OCI-LY3 (cell line): ENCODE measurements at regions not wholly inside any gene's neighbourhood (a gene's known extent, or its start where the extent isn't known, plus 50 kb on each side); places are given as distances from the start of the nearest gene placed in this dataset.

ENCODE experiments used
- H2AFZ ChIP-seq: fragments of 200-600, 300-600 bp; shearing (Covaris generic); 2 replicates; pipeline ENCODE4 v1.6.0; 2014; ENCODE audit warnings: antibody characterized with exemption, low read depth, low read length
- H3K27ac ChIP-seq: fragments of 200-600, 300-600 bp; sonication (generic); 2 replicates; pipeline ENCODE4 v1.5.1; 2014; ENCODE audit warnings: mild to moderate bottlenecking, low read length, moderate library complexity, mixed read lengths
- H3K27me3 ChIP-seq: fragments of 200-600, 300-600 bp; sonication (generic); 2 replicates; pipeline ENCODE4 v1.6.1; 2014; ENCODE audit warnings: low read depth, low read length, mixed read lengths
- H3K36me3 ChIP-seq: fragments of 200-600, 300-600 bp; sonication (generic); replicated peaks from 2 replicates; pipeline ENCODE3; 2014; ENCODE audit warnings: low read depth, low read length, mixed read lengths
- H3K4me1 ChIP-seq: fragments of 300-600, 200-600 bp; sonication (generic); 2 replicates; pipeline ENCODE4 v1.6.1; 2014; ENCODE audit warnings: low read length, mixed read lengths
- H3K4me2 ChIP-seq: fragments of 200-600, 300-600 bp; sonication (generic); 2 replicates; pipeline ENCODE4 v1.6.1; 2014; ENCODE audit warnings: low read length, mixed read lengths
- H3K4me3 ChIP-seq: fragments of 300-600, 200-600 bp; sonication (generic); 2 replicates; pipeline ENCODE4 v1.5.1; 2014; ENCODE audit warnings: antibody characterized with exemption, mild to moderate bottlenecking, low read length, moderate library complexity
- H3K79me2 ChIP-seq: fragments of 300-600, 200-600 bp; shearing (Covaris generic); 2 replicates; pipeline ENCODE4 v1.6.1; 2014; ENCODE audit warnings: mild to moderate bottlenecking, low read length, mixed read lengths
- H3K9ac ChIP-seq: fragments of 300-600, 200-600 bp; shearing (Covaris generic); 2 replicates; pipeline ENCODE4 v1.6.0; 2014; ENCODE audit warnings: mild to moderate bottlenecking, low read length, moderate library complexity
- H3K9me3 ChIP-seq: fragments of 200-600, 300-600 bp; shearing (Covaris generic); 2 replicates; pipeline ENCODE4 v1.6.1; 2014; ENCODE audit warnings: low read length, mixed read lengths; ENCODE audit not compliant: insufficient read depth
- H4K20me1 ChIP-seq: fragments of 200-600, 300-600 bp; sonication (generic); 2 replicates; pipeline ENCODE4 v1.6.1; 2016; ENCODE audit warnings: low read length, mixed read lengths; ENCODE audit not compliant: insufficient read depth
- CTCF ChIP-seq: fragments of 200-600, 300-600 bp; sonication (generic); IDR thresholded peaks from 2 replicates; pipeline ENCODE4 v1.5.1; 2014; ENCODE audit warnings: antibody characterized with exemption, low read length, low read depth
- EZH2phosphoT487 ChIP-seq: fragments of 200-600 bp; shearing (Covaris generic); IDR thresholded peaks from 2 replicates; pipeline ENCODE4 v1.6.1; 2018; ENCODE audit warnings: antibody characterized with exemption, mixed run types, low read depth

- Histone ChIP-seq H3K4me2 (no peak overlapping the region), H3K27me3 (no peaks in the 10 kb centered on the region), H3K9ac (no peak overlapping the region), H4K20me1 (no peaks in the 10 kb centered on the region), H3K36me3 (no peaks in the 10 kb centered on the region), H2AFZ (no peak overlapping the region), H3K79me2 (no peaks in the 10 kb centered on the region), H3K4me1 (peaks cover 11% of the 10 kb centered on the region), H3K9me3 (no peaks in the 10 kb centered on the region; the same call in 1 of the 2 replicates), H3K27ac (no peak overlapping the region), H3K4me3 (no peak overlapping the region)
- TF ChIP-seq EZH2phosphoT487 (no peak), CTCF (no peak)
These were observed 135.3 kb upstream of the GAP43 start for GRCh38 chr3:115487968-115488367.

DNA sequence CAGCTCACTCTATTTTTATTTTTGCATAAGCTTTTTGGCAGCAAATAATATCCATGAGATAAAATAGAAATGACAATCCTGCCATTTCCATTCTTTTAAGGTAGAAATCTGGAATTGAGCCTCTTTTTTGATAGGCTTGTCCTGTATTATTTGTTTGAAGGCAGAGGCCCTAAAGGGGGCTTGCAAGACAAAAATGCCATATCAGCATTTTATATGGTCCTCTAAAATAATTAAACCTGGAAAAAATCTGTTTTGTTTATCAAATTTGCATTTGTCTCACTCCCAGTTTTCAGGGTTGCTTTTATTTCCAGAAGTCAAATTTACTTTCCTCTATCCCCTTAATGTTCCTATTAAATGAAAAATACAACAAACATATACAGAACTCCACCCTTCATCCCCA, 134.9 kb upstream of the GAP43 start:
- Histone ChIP-seq H3K79me2 (no peaks in the 10 kb centered on the region), H3K4me2 (no peak overlapping the region), H4K20me1 (no peaks in the 10 kb centered on the region), H3K27ac (no peak overlapping the region), H3K4me3 (no peak overlapping the region), H3K9ac (no peak overlapping the region), H3K27me3 (no peaks in the 10 kb centered on the region), H3K4me1 (peaks cover 11% of the 10 kb centered on the region), H2AFZ (no peak overlapping the region), H3K9me3 (no peaks in the 10 kb centered on the region), H3K36me3 (no peaks in the 10 kb centered on the region)
- TF ChIP-seq EZH2phosphoT487 (no peak), CTCF (no peak)

DNA sequence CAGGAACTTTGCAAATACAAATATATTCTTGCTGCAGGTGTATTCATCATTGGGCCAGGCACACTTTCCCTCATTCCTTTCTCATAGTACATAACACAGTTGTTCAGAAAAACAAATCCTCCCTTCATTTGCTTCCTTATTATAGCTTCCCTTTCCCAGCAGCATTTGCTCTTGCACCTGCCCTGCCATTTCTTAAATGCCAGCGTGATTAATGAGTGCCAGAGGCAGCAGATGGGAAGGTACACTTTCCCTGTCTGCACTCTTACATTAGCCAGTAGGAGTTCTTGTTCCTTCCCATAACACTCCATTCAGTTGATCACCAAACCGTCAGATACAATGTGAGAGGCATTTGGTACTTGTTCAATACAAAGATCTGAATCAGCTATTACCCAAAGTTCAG, 128.5 kb upstream of the GAP43 start:
- Histone ChIP-seq H3K36me3 (peaks cover 2% of the 10 kb centered on the region), H3K79me2 (no peaks in the 10 kb centered on the region), H3K9me3 (0 out of 2 replicates have a peak, but pooled peaks cover 3% of the 10 kb centered on the region), H3K4me3 (no peak overlapping the region), H3K4me1 (no peaks in the 10 kb centered on the region), H3K9ac (no peak overlapping the region), H4K20me1 (no peaks in the 10 kb centered on the region), H3K27me3 (no peaks in the 10 kb centered on the region), H3K27ac (no peak overlapping the region), H3K4me2 (no peak overlapping the region), H2AFZ (no peak overlapping the region)
- TF ChIP-seq EZH2phosphoT487: no peak
- TF ChIP-seq CTCF: no peak

DNA sequence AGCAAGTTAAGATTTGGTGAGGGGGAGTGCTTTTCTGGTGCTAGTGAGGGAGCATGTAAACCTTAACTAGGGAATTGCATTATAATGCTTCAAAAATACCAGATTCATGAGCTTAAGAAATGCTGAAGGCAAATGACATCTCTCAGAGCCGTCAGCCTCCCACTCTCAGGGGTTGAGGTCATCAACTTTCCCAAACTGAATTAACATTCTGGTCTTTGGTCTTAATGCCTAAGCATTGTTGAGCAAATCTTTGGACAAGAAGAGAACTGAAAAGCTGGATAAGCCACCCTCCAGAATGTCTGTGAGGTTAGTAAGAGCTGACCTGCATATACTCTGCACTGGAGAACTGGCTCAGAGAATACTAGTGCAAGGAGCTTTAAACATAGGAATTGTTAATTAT, 124.9 kb upstream of the GAP43 start:
- no peaks in the 10 kb centered on the region for H3K4me1 ChIP-seq
- TF ChIP-seq CTCF (no peak), EZH2phosphoT487 (no peak)
- 0 out of 2 replicates have a peak, but pooled peaks cover 3% of the 10 kb centered on the region for H3K9me3 ChIP-seq
- no peak overlapping the region for H2AFZ ChIP-seq
- no peaks in the 10 kb centered on the region for H3K79me2 ChIP-seq
- H3K27ac ChIP-seq: no peak overlapping the region
- H4K20me1 ChIP-seq: no peaks in the 10 kb centered on the region
- H3K27me3 ChIP-seq: no peaks in the 10 kb centered on the region
- no peak overlapping the region for H3K9ac ChIP-seq
- no peak overlapping the region for H3K4me3 ChIP-seq
- H3K4me2 ChIP-seq: no peak overlapping the region
- H3K36me3 ChIP-seq: peaks cover 2% of the 10 kb centered on the region
